ENCODE measurements at regions not wholly inside any gene's neighbourhood (a gene's known extent, or its start where the extent isn't known, plus 50 kb on each side); places are given as distances from the start of the nearest gene placed in this dataset.

DNA sequence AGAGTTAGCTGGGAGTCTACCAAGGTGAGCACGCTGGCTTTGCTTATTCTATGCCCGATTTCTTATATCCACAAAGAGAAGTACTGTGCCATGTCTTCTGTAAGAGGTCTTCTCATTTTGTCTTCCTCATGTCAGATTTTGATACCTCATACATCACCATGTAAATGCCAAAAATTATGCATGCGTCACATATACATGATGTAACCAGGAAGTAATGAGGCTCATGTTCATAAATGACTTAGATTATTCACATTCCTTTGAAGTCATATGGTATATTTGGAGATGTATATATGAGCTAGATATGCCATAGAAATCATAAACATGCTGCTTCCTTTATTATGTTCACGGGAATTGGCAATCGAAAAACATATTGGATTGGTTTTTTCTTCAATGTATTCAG is 97.7 kb upstream of the CELF2 start:
- H3K27ac Mint-ChIP-seq: no peak overlapping the region
- no peak overlapping the region for H3K4me3 Mint-ChIP-seq
- intact Hi-C loops (cut with DNase I, micrococcal nuclease): loop anchor here in 1 of 2 experiments (10.0 kb wide), 1 partner anchor 535 kb away; no protein-coding TSS in a partner anchor

DNA sequence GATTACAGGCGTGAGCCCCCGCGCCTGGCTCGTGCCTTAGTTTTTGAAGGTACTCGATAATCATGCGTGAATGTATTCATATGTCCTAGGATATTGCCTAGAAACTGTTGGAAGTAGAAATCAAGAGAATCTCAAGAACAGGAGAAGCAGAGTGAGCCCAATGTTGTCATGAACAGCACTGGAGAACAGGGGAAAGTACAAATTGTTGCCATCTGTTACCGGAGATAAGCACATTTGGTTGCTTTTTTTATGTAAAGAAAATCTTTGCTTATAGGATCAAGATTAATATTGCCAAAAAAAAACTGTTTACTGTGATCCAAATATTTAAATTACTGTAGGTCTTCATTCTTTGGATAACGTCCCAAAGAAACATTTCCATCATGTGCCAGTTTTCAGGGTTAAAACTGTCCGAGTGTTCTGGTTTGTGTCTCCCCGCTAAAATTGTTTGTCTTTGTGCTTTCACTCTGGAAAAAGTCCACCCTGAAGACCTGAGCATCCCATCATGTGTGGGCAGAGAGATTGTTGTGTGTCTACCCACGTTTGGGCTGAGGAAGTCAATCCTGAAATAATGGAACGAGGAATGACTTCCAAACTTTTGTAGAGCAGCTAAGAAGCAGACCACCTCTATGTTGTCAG is 95.7 kb upstream of the CELF2 start:
- Mint-ChIP-seq H3K27ac (no peak overlapping the region), H3K4me3 (no peak overlapping the region), H3K9me3 (no peaks in the 10 kb centered on the region), H3K36me3 (ENCODE audit: low read depth) (no peaks in the 10 kb centered on the region), H3K27me3 (peaks cover 9% of the 10 kb centered on the region), H3K4me1 (ENCODE audit: low read depth) (no peaks in the 10 kb centered on the region)
- Histone ChIP-seq H3K27me3 (ENCODE audit: control insufficient read depth in 1 of 2, insufficient read depth in 2 of 2, low read length in 2 of 2) (peaks cover 0 to 2% of the 10 kb centered on the region in 2 experiments), H3K36me3 (ENCODE audit: insufficient read depth, low read length) (no peaks in the 10 kb centered on the region), H3K27ac (ENCODE audit: low read depth in 1 of 2, low read length in 2 of 2) (no peak overlapping the region), H3K9me3 (ENCODE audit: control insufficient read depth in 1 of 2, insufficient read depth in 1 of 2, low read length in 2 of 2) (no peaks in the 10 kb centered on the region), H3K4me1 (ENCODE audit: insufficient read depth, low read length) (no peaks in the 10 kb centered on the region), H3K4me3 (ENCODE audit: low read length) (no peak overlapping the region)
- TF ChIP-seq, protein P1, sequence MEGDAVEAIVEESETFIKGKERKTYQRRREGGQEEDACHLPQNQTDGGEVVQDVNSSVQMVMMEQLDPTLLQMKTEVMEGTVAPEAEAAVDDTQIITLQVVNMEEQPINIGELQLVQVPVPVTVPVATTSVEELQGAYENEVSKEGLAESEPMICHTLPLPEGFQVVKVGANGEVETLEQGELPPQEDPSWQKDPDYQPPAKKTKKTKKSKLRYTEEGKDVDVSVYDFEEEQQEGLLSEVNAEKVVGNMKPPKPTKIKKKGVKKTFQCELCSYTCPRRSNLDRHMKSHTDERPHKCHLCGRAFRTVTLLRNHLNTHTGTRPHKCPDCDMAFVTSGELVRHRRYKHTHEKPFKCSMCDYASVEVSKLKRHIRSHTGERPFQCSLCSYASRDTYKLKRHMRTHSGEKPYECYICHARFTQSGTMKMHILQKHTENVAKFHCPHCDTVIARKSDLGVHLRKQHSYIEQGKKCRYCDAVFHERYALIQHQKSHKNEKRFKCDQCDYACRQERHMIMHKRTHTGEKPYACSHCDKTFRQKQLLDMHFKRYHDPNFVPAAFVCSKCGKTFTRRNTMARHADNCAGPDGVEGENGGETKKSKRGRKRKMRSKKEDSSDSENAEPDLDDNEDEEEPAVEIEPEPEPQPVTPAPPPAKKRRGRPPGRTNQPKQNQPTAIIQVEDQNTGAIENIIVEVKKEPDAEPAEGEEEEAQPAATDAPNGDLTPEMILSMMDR (IDR thresholded peaks at IDR 0.05): no peak
- no peak for ATAC-seq (ENCODE audit: poor library complexity)
- no peak for DNase-seq
- CTCF ChIA-PET: no interaction called here
- intact Hi-C loops (cut with DNase I, micrococcal nuclease): loop anchor here in 1 of 2 experiments (10.0 kb wide), 1 partner anchor 533 kb away; no protein-coding TSS in a partner anchor
- POLR2A ChIA-PET: no interaction called here

More for the DNA sequence above, 97.7 kb upstream of the CELF2 start:
- DNase-seq (no peak), ATAC-seq (ENCODE audit: poor library complexity) (no peak)
- no peaks in the 10 kb centered on the region for H3K36me3 Mint-ChIP-seq (ENCODE audit: low read depth)
- H3K36me3 ChIP-seq (ENCODE audit: insufficient read depth, low read length): no peaks in the 10 kb centered on the region
- H3K27me3 Mint-ChIP-seq: peaks cover 9% of the 10 kb centered on the region
- no peaks in the 10 kb centered on the region for H3K9me3 ChIP-seq (ENCODE audit: control insufficient read depth in 1 of 2, insufficient read depth in 1 of 2, low read length in 2 of 2)
- no peaks in the 10 kb centered on the region for H3K4me1 Mint-ChIP-seq (ENCODE audit: low read depth)
- no peaks in the 10 kb centered on the region for H3K4me1 ChIP-seq (ENCODE audit: insufficient read depth, low read length)
- CTCF ChIA-PET: interaction anchor here (0.6 to 0.9 kb wide), 2 partner anchors 23 to 565 kb away, joined by 4 read pairs; no protein-coding TSS in a partner anchor
- H3K27ac ChIP-seq (ENCODE audit: low read depth in 1 of 2, low read length in 2 of 2): no peak overlapping the region
- POLR2A ChIA-PET: no interaction called here
- TF ChIP-seq, protein P1 (IDR thresholded peaks at IDR 0.05): no peak
- no peaks in the 10 kb centered on the region for H3K9me3 Mint-ChIP-seq
- H3K27me3 ChIP-seq (ENCODE audit: control insufficient read depth in 1 of 2, insufficient read depth in 2 of 2, low read length in 2 of 2): peaks cover 0 to 2% of the 10 kb centered on the region in 2 experiments
- H3K4me3 ChIP-seq (ENCODE audit: low read length): no peak overlapping the region

DNA sequence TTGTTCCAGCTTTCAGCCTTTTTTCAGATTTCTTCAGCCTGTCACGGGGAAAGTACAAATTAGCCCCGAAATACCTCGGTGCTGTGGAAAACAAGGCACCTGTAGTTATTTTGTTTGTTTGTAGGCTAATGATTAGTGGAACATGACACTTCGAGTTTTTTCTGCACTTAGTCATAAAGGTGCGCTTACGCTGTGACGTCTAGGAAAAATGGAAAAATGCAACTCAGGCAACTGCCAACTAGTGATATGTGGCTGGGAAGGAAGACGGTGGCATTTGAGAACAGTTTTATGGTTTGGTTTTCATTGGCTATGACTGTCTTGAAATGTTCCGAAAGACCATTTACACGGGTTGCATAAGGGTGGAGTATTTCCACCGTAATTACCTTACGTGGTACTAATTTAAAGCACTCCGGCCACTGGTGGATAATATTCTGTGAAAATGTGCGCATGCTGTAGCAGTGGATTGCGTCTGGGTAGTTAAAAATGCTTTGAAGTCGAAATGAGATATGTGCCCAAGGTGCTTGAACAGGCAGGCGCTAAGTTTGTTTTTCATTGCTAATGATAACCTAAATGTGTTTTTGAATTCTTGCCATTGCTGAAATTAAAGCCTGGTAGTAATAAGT is 94.5 kb upstream of the CELF2 start:
- ChIA-PET POLR2A (no interaction called here), CTCF (no interaction called here)
- Mint-ChIP-seq H3K27me3 (peaks cover 9% of the 10 kb centered on the region), H3K4me1 (ENCODE audit: low read depth) (no peaks in the 10 kb centered on the region), H3K4me3 (no peak overlapping the region), H3K27ac (no peak overlapping the region), H3K9me3 (no peaks in the 10 kb centered on the region), H3K36me3 (ENCODE audit: low read depth) (no peaks in the 10 kb centered on the region)
- Histone ChIP-seq H3K4me3 (ENCODE audit: low read length) (no peak overlapping the region), H3K36me3 (ENCODE audit: insufficient read depth, low read length) (no peaks in the 10 kb centered on the region), H3K9me3 (ENCODE audit: control insufficient read depth in 1 of 2, insufficient read depth in 1 of 2, low read length in 2 of 2) (no peaks in the 10 kb centered on the region), H3K4me1 (ENCODE audit: insufficient read depth, low read length) (no peaks in the 10 kb centered on the region), H3K27ac (ENCODE audit: low read depth in 1 of 2, low read length in 2 of 2) (no peak overlapping the region), H3K27me3 (ENCODE audit: control insufficient read depth in 1 of 2, insufficient read depth in 2 of 2, low read length in 2 of 2) (peaks cover 0 to 2% of the 10 kb centered on the region in 2 experiments)
- DNase-seq: no peak
- TF ChIP-seq, protein P1 (IDR thresholded peaks at IDR 0.05): no peak
- intact Hi-C loops (cut with DNase I, micrococcal nuclease): loop anchor here in 1 of 2 experiments (10.0 kb wide), 1 partner anchor 532 kb away; no protein-coding TSS in a partner anchor
- no peak for ATAC-seq (ENCODE audit: poor library complexity)

Data from CD4-positive, alpha-beta T cell (primary cell).